Esophagus muscularis mucosa (tissue), 4 donors: ENCODE measurements at regions not wholly inside any gene's neighbourhood (a gene's known extent, or its start where the extent isn't known, plus 50 kb on each side); places are given as distances from the start of the nearest gene placed in this dataset.

Source experiments
- DNase-seq: peaks from one replicate; pipeline ENCODE4 v3.0.0-alpha.2; 2017; ENCODE audit errors: extremely low spot score
- H3K27ac ChIP-seq, 4 donors: fragments of 200-600 bp; sonication (generic); replicated peaks in 1 of 4; 1 replicate in 3 of 4; 2 replicates in 1 of 4; pipeline ENCODE4 v1.5.1; 2016 to 2019; ENCODE audit warnings: mild to moderate bottlenecking in 1 of 4
- H3K27me3 ChIP-seq, 4 donors: fragments of 200-600 bp; sonication (generic); one replicate each; pipeline versions ENCODE4 v1.5.1 to v1.6.0; 2016 to 2019
- H3K36me3 ChIP-seq, 4 donors: fragments of 200-600 bp; sonication (generic); one replicate each; pipeline ENCODE4 v1.5.1; 2016 to 2019
- H3K4me1 ChIP-seq, 4 donors: fragments of 200-600 bp; sonication (generic); one replicate each; pipeline ENCODE4 v1.5.1; 2016 to 2019
- H3K4me3 ChIP-seq, 4 donors: fragments of 200-600 bp; sonication (generic); 1 replicate in 2 of 4; 2 replicates in 2 of 4; pipeline ENCODE4 v1.5.1; 2016 to 2019; ENCODE audit warnings: mild to moderate bottlenecking in 4 of 4, moderate library complexity in 1 of 4
- H3K9me3 ChIP-seq, 4 donors: fragments of 200-600 bp; sonication (generic); 1 replicate in 3 of 4; 2 replicates in 1 of 4; pipeline ENCODE4 v1.5.1; 2016 to 2019
- EP300 ChIP-seq: sonication (generic); formaldehyde crosslinking; IDR thresholded peaks from one replicate; pipeline ENCODE4 v1.6.1; 2017; ENCODE audit warnings: antibody characterized with exemption
- POLR2A ChIP-seq: fragments of 450-650 bp; IDR thresholded peaks from one replicate; pipeline ENCODE4 v1.6.1; 2017; ENCODE audit warnings: antibody characterized with exemption, moderate library complexity, mild to moderate bottlenecking, low read depth
- POLR2AphosphoS5 ChIP-seq, 2 donors: sonication (generic); formaldehyde crosslinking; IDR thresholded peaks; one replicate each; pipeline ENCODE4 v1.6.1; 2017; ENCODE audit warnings: antibody characterized with exemption in 2 of 2
- WGBS: methylation state at CpG from one replicate; pipeline ENCODE4 v1.1.5; 2018; 5-methylcytosine and 5-hydroxymethylcytosine counted together
- intact Hi-C: fragments of 100-400 bp; cut with DNase I; formaldehyde crosslinking; loops from one replicate; pipeline ENCODE4 v1.15.1; 2023
- TF ChIP-seq, protein P1 (sequence below), 3 experiments: fragments of 200-600 bp in 2 of 3; fragments of 450-650 bp in 1 of 3; sonication (generic) in 2 of 3; IDR thresholded peaks; one replicate each; pipeline ENCODE4 v1.5.1; 2017 to 2019; ENCODE audit warnings: antibody characterized with exemption in 3 of 3, mild to moderate bottlenecking in 2 of 3, moderate library complexity in 1 of 3

DNA sequence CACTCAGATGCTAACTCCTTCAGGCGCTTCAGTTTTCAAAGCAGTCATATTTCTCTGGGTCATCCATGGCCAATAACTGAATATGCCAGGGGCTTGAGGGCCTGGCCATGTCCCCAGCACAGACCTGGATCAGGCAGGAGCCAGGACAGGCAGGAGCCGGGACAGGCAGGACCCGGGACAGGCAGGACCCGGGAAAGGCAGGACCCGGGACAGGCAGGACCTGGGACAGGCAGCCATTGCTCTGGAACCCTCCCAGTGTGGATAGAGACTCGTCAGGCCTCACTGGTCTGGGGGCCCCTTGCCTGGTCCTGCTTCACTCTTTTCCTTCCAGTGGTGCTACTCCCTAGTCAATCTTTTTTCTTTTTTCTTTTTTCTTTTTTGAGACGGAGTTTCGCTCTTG is 117.5 kb upstream of the TEX51 start:
- H3K36me3 ChIP-seq: no peaks in the 10 kb centered on the region
- no peaks in the 10 kb centered on the region for H3K9me3 ChIP-seq
- peaks cover 0 to 4% (median 0%) of the 10 kb centered on the region in 4 donors for H3K27me3 ChIP-seq
- 92% methylated on average over 7 of the region's 8 CpGs for WGBS
- H3K4me3 ChIP-seq: no peak overlapping the region
- no peak for TF ChIP-seq POLR2A
- no peak for TF ChIP-seq POLR2AphosphoS5 (IDR thresholded peaks at IDR 0.05)
- TF ChIP-seq EP300: no peak
- TF ChIP-seq, protein P1, sequence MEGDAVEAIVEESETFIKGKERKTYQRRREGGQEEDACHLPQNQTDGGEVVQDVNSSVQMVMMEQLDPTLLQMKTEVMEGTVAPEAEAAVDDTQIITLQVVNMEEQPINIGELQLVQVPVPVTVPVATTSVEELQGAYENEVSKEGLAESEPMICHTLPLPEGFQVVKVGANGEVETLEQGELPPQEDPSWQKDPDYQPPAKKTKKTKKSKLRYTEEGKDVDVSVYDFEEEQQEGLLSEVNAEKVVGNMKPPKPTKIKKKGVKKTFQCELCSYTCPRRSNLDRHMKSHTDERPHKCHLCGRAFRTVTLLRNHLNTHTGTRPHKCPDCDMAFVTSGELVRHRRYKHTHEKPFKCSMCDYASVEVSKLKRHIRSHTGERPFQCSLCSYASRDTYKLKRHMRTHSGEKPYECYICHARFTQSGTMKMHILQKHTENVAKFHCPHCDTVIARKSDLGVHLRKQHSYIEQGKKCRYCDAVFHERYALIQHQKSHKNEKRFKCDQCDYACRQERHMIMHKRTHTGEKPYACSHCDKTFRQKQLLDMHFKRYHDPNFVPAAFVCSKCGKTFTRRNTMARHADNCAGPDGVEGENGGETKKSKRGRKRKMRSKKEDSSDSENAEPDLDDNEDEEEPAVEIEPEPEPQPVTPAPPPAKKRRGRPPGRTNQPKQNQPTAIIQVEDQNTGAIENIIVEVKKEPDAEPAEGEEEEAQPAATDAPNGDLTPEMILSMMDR (IDR thresholded peaks at IDR 0.05): no peak
- intact Hi-C loops: no loop called here
- peaks cover 0 to 10% (median 7%) of the 10 kb centered on the region in 4 donors for H3K4me1 ChIP-seq
- no peak for DNase-seq
- H3K27ac ChIP-seq: no peak overlapping the region

DNA sequence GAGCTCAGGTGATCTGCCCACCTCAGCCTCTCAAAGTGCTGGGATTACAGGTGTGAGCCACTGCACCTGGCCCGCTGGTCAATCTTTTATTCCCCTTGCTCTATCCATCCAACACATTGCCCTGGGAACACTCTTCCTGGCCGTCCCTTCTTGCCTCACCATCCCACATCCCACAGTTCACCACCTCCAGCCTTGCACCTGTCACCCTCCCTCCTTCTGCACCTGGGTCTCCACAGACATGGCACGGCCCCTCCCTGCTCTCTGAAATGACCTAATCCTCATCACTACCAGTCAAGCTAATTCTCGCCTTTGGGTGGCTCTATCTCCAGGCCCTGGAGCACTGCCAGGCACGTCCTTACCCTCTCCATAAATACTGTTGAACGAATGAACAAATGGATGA is 116.9 kb upstream of the TEX51 start:
- no peak for TF ChIP-seq POLR2AphosphoS5 (IDR thresholded peaks at IDR 0.05)
- TF ChIP-seq EP300: no peak
- no peak for TF ChIP-seq POLR2A
- TF ChIP-seq, protein P1 (IDR thresholded peaks at IDR 0.05): no peak
- Histone ChIP-seq H3K27ac (no peak overlapping the region), H3K4me3 (no peak overlapping the region), H3K36me3 (no peaks in the 10 kb centered on the region), H3K27me3 (peaks cover 0 to 4% (median 0%) of the 10 kb centered on the region in 4 donors), H3K9me3 (no peaks in the 10 kb centered on the region), H3K4me1 (peaks cover 0 to 7% (median 2%) of the 10 kb centered on the region in 4 donors)
- intact Hi-C loops: no loop called here
- no peak for DNase-seq
- 84% methylated on average over 6 of the region's 6 CpGs for WGBS

DNA sequence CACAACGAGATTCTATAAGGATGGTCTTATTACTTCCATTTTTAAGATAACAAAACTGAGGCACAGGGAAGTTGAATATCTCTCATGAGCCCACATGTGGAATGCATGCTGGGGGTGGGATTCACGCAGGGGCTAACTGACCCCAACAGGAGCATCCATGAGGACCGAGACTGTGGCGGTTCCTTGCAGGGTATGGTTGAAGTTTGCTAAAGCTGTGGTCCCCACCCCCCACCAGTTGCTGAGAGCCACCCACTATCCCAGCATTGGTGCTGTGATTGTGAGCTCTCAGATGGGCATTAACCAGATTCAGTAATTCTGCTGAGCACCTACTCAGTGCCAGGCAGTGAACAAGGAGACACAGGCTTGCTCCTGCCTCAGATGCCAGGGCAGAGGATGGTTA is 116.0 kb upstream of the TEX51 start:
- WGBS: 88% methylated on average over 4 of the region's 4 CpGs
- no peaks in the 10 kb centered on the region for H3K9me3 ChIP-seq
- H3K36me3 ChIP-seq: no peaks in the 10 kb centered on the region
- intact Hi-C loops: no loop called here
- H3K27me3 ChIP-seq: peaks cover 0 to 4% (median 0%) of the 10 kb centered on the region in 4 donors
- no peaks in the 10 kb centered on the region for H3K4me1 ChIP-seq
- H3K4me3 ChIP-seq: no peak overlapping the region
- H3K27ac ChIP-seq: no peak overlapping the region
- no peak for DNase-seq
- TF ChIP-seq, protein P1 (IDR thresholded peaks at IDR 0.05): no peak
- TF ChIP-seq EP300 (no peak), POLR2AphosphoS5 (IDR thresholded peaks at IDR 0.05) (no peak), POLR2A (no peak)

DNA sequence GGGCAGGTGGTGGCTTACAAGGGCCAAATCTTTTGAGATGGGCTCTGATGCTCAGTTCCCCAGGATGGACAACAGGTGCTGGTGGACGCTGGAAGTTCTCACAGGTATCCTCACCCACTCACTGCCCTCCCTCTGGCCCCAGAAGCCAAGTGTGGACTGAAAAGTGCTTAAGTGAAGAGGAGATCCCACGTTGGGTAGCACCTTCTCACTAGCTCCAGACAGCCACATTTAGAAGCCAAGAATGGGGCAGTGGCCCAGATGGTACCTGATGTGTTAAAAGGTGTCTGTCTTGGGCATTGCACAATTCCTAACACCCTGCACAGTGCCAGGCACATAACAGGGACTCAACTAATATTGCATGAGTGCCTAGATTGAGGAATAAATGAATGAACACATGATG is 115.3 kb upstream of the TEX51 start:
- no peak for DNase-seq
- WGBS: 71% methylated on average over 2 of the region's 2 CpGs
- TF ChIP-seq, protein P1 (IDR thresholded peaks at IDR 0.05): no peak
- TF ChIP-seq POLR2A: no peak
- no peak for TF ChIP-seq EP300
- no peak for TF ChIP-seq POLR2AphosphoS5 (IDR thresholded peaks at IDR 0.05)
- Histone ChIP-seq H3K36me3 (no peaks in the 10 kb centered on the region), H3K27me3 (peaks cover 0 to 4% (median 0%) of the 10 kb centered on the region in 4 donors), H3K9me3 (no peaks in the 10 kb centered on the region), H3K4me1 (no peaks in the 10 kb centered on the region), H3K27ac (no peak overlapping the region), H3K4me3 (no peak overlapping the region)
- intact Hi-C loops: no loop called here

DNA sequence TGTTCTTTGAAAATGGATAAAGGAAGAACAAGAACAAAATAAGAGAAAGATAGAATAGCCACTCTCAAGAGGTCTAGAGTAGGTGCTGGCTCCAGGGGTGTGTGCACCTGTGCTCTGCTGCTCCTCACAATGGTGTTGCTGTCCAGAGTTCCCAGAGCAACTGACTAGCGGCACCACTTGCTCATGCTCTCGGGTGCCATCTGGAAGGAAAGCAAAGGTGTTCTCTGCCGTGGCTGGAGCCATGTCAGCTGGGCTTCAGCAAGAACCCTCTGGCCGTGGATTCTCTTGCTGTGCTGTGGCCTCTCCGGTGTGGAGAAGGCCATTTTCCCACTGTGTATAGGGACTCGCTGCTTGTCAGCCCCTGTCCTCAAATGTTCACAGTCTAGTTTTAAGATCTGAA is 114.6 kb upstream of the TEX51 start:
- Histone ChIP-seq H3K27me3 (peaks cover 0 to 4% (median 0%) of the 10 kb centered on the region in 4 donors), H3K4me3 (no peak overlapping the region), H3K4me1 (no peaks in the 10 kb centered on the region), H3K27ac (no peak overlapping the region), H3K36me3 (no peaks in the 10 kb centered on the region), H3K9me3 (no peaks in the 10 kb centered on the region)
- WGBS: 80% methylated on average over 2 of the region's 6 CpGs
- DNase-seq: no peak
- TF ChIP-seq, protein P1 (IDR thresholded peaks at IDR 0.05): no peak
- TF ChIP-seq POLR2A (no peak), EP300 (no peak), POLR2AphosphoS5 (IDR thresholded peaks at IDR 0.05) (no peak)
- intact Hi-C loops: no loop called here
